NCI-H2081 treated with DMSO at 0.1 percent for 48 hours (cell line): ENCODE measurements at regions not wholly inside any gene's neighbourhood (a gene's known extent, or its start where the extent isn't known, plus 50 kb on each side); places are given as distances from the start of the nearest gene placed in this dataset.
A peak's percentile ranks its signal among the peaks of the same experiment; 100 is the strongest.
"Not testable (repeated sequence)": the region's sequence is repeated elsewhere in the genome, so short reads cannot be mapped to it uniquely, and the experiment has no call there.

Source experiments
- DNase-seq: peaks from one replicate; lab custom pipeline; 2025; lab: John Stamatoyannopoulos, UW

DNA sequence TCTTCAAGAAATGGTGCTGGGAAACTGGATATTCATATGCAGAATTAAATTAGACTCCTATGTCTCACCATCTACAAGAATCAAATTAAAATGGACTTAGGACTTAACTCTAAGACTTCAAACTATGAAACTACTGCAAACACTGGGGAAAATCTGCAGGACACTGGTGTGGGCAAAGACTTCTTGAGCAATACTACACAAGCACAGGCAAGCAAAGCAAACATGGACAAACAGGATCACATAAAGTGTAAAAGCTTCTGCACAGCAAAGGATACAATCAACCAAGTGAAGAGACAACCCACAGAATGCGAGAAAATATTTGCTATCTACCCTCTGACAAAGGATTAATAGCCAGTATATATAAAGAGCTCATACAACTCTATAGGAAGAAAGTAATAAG is 1161.1 kb upstream of the CITED2 start:
- DNase-seq, result no peak

DNA sequence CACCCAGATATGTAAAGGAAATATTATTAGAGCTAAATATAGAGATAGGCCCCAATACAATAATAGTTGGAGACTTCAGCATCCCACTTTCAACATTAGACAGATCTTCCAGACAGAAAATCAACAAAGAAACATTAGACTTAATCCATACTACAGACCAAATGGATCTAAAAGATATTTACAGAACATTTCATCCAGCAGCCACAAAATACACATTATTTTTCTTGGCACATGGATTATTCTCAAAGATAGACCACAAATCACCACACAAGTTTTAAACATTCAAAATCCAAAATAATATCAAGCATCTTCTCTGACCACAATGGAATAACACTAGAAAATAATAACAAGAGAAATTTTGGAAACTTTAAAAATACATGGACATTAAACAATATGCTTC is 1159.1 kb upstream of the CITED2 start:
- no peak for DNase-seq

DNA sequence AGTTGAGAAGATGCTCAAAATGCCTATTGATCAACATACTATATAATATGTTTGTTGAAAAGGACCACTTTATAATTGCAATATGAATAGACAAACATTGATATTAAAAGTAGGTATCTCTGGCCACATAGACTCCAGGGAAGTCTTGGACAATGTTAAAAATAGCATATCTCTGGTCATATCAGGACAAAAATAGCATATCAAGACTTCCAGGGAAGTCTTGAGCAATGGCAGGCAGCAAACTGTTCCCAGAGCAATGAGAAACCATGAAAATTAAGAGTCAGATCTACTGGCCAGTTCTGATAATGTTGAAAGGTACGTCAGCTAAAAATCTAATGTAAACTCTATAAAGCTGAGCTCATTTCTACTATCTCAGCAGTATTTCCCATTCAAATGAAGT is 1130.3 kb upstream of the CITED2 start:
- DNase-seq, result no peak

DNA sequence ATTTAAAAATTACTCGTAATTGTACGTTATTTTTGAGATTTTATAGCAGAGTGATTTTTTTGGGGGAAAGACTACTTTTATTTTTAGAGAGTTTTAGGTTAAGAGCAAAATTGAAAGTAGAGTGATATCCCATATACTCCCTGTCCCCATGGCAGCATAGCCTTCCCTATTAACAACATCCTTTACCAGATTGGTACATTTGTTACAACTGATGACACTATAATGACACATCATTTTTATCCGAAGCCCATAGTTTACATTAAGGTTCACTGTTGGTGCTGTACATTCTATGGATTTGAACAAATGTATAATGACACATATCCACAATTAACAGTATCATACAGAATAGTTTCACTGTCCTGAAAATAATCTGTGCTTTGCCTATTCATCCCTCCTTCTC is 1126.4 kb upstream of the CITED2 start:
- DNase-seq, result no peak

DNA sequence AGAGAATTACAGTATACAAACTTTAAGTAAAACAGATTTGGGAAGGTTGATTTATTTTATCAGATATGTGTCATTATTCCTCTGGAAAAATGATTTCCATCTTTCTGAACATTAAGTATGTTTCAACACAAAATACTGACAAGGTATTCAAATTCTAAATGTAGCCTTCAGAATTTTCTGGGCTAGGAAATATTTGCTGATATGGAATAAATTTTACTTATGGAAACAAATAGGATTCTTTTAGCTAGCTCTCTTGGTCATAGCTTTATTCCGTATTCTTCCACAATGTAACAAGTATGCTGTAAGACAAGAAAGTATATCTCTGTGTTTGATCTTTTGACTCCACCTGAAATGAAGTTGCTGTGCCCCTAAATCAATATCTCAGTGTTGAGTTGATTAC is 1125.2 kb upstream of the CITED2 start:
- no peak for DNase-seq

DNA sequence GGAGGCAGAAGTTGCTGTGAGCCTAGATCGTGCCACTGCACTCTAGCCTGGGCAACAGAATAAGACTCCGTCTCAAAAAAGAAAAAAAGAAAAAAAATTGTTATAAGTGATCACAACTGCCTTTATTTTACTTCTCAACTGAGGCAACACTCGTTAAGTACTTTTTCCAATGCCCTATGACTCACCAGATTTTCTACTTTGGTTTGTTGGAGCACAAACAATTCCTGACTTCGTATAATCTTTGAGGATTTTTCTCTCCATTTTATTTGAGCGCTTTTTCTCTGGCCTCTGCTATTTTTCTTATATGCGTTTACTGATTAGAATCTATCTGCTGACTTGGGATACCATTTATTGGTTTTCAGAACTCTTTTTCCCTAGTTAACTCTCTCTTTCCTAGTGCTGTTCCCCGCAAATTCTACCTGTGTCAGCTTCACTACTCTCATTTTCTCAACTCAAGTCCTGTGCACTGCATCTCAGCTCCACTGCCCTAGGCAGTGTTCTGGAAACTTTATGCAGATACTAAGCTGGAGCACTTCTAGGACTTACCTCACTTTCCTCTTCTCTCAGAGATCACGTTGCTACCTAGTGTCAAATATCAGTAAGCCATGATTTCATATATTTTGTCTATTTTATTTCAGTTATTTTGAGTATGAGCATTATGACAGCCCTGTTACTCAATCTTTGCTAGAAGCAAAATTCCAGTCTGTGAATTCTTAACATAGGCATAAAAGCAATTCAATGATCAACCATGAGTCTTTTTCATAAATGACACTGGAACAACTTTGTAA is 1120.1 kb upstream of the CITED2 start:
- DNase-seq, result no peak

DNA sequence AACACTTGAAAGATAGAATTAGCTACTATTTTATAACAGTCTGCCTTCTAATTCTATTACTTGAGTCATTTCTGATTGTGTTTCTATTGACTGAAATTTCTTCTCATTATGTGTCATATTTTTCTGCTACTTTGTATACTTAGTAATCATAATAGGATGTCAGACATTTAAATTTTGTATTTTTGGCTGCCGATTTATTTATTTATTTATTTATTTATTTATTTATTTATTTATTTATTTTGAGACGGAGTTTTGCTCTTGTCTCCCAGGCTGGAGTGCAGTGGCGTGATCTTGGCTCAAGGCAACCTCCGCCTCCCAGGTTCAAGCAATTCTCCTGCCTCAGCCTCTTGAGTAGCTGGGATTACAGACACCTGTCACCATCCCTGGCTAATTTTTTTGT is 1119.0 kb upstream of the CITED2 start:
- DNase-seq, result not testable (repeated sequence)

DNA sequence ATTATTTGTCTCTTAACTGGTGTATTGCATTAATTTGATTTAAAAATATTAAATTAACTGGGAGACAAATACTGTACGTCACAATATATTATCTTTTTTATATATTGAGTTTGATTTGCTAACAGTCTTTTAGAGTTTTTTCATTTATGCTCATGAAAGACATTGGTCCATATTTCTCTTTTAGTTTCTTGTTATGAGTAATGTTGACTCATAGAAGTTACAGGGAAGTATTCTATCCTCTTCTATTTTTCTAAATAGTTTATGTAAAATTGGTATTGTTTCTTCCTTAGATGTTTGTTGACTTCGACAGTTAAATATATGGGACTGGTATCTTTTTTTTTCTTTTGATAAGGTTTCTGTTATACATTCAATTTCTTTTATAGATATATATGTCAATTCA is 1115.6 kb upstream of the CITED2 start:
- no peak for DNase-seq

DNA sequence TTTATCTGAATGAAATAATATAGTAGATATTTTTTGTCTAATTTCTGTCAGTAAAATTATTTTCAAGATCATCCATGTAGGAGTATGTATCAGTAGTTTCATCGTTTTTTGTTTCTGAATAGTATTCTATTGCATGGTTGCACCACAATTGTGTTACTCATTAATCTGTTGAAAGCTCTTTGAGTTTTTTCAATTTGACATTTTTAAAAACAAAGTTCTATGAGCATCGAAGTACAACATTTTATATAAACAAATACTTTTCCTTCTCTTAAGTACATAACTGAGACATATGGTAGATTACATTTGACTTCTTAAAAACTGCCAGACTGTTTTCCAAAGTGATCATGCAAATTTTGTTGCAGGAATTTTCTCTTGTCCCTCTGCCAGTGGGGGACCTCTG is 1113.1 kb upstream of the CITED2 start:
- no peak for DNase-seq

DNA sequence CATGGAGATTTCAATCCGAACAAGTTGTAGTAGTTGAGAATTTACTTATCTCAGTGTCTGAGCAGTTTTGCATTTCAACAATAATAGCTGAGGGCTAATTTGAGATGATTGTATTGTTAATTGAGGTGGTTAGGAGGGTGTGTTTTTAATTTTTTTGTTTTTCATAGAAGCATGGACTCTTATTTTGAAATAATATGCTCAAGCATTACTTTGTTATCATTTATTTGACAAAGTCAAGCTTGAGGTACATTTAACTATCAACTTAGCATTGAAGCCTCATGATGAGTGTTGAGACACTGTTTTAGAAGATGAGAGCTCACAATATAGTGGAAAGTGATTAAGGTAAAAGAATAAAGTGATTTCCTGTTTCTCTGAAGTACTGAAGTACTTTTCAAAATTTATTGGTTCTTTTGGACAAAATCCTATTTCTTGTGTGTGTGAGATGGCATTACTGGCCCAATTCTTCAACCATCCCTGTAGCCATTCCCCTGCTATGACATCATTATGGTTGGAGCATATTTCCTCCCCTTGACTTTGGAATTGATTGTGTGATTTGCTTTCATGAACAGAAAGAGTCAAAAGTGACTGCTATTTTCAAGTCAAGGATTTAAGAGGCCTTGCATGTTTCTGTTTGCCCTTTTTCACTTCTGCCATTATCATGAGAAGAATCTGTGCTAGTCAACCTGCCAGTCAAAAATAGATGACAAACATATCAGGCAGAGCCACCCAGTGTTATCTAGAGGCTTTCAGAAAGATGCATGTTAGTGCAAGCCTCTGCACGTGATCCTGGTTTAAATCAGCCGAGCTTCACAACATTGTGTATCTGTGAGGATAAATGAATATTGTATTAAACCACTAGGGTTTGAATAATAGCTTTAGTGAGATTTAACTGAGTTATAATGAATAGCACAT is 1112.3 kb upstream of the CITED2 start:
- DNase-seq, result no peak

DNA sequence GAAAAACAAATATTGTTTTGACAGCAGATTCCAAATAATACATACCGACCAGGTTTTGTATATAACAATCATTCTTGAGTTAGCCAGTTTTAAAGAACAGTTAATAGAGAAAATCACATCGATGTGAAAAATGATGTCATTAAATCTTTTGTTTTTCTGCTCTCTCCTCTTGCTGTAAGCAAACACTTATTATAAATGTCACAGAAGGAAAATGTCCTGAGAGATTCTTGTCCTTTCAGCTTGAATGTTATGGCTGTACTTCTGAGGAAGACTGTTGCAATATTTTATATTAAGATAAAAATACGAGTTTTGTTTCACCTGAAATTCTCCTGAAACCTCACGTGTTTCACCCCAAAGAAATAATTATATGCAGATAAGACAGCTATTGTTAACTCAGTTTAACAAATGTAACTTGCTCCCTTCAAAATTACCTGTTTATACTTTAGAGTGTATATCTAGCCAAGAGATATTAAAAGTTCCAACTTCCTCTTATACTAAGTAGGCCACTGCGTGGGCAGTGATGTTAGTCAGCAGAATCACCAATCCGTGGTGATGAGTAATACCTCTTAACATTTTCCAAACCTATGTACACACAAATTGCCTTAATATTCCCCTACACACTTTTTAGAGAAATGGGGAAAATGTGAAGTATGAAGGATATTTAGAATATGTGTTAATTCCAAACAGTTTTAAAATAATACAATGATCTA is 1111.4 kb upstream of the CITED2 start:
- no peak for DNase-seq

DNA sequence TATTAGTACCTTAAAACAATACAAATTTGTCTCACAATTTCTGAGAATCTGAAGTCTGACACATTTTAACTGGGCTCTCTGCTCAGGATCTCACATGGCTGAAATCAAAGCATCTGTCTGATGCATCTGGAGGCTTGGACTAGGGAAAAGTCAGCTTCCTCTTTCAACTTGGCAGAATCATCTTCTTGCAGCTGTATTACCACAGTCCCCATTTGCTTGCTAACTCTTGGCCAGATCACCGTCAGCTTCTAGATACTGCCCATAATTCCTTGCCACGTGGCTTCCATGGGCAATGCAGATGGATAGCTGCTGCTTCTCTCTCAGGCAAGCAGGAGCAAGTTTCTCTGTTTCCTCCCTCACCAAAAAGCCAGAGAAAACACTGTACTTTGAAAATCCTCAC is 1106.4 kb upstream of the CITED2 start:
- no peak for DNase-seq

DNA sequence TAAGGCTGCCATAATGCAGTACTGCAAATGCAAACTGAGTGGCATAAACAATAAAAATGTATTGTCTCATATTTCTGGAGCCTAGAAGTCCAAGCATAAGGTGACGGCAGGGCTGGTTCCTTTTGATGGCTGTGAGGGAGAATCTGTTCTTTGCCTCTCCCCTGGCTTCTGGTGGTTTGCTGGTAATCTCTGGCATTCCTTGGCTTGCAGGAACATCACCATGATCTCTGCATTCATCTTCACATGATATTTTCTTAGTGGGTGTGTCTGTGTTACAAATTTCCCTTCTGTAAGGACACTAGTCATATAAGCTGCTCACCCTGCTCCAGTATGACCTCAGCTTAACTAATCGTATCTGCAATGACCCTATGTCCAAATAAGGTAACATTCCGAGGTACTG is 1104.2 kb upstream of the CITED2 start:
- no peak for DNase-seq

DNA sequence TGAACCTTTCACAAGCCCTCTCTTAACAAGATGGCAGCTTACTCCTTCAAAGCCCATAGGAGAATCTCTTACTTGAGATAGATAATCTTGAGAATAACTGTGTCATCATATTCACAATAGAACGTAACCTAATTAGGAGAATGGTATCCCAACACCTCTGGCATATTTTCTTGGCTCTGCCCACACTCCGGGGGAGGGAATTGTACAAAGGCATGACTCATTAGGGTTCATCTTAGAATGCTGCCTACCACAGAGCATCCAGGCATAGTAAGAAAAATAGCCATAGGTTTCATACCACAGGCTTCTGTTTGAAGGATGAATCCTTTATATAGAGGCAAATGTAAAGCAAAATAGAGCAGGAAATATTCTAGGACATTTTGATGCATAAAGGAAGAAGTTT is 1100.6 kb upstream of the CITED2 start:
- no peak for DNase-seq

DNA sequence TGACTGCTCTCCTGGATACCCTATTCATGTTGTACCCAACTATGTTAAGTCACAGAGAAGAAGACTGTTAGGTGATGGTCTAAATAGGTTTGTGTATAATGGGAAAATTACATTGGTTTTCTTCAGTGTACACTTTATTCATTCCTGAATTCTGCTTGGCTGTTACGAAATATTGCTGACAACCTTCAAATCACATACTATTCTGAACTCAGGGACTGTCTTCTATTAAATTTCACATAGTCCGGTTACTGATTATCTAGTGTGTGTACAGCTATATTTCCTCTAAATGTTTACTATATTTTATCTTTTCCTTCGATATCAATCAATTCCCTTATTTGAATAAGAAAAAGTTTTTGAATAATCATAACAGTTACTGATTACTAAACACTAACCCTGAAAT is 1090.3 kb upstream of the CITED2 start:
- no peak for DNase-seq

DNA sequence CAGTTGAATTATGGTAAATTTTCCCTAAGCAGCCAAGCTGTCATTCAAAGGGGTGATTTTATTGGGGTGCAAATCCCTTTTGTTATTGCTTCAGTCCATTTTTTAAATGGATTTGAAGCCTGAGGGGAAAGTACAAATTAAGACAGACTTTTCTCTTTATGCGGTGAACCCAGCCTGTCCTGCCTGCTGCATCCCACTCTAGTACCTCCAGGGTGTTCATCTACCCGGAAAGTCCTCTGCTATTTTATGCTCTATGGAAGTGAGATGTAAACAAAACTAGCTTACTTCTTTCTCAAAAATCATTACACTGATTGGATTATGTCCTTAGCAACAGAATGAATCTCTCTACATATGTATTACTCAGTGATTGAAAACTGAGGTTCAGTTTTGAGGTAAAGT is 1088.9 kb upstream of the CITED2 start:
- DNase-seq, result no peak

DNA sequence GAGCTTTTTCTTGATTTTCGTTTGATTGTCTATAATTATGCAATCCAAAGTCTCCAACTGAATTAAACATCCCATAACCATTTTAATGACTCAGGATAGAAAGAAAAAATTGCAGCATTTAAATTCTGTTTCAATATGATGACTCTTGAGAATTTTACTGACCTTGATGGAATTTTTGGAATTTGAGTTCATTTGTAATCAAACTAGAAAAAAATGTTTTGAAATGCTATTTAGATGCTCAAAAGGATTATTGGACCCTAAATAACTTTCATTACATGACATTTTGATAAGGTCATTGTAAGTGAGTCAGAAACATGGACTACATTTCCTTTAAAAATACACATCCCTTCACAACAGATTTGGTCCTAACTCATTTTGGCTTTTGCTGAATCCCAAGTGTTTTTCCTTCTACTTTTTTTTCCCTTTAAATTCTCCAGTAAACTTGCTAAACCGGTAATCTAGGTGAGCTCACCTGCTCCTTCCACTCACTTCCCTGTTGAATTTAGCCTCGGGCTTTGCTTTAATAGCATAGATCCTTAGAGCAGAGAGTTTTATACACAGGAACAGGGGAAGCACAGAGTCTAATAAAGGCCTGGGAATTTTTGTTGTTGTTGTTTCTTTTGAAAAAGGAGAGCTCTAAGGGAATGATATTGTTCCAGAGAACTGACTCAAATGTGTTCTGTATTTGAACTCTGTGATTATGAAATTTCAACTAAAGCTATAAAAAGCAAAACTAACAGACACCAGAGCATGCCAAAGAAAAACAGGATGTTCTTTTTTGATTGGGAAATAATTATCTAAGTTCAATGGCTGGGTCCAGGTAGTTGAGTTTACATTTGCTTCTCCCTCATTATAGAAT is 1088.2 kb upstream of the CITED2 start:
- peak; percentile 26 for DNase-seq

DNA sequence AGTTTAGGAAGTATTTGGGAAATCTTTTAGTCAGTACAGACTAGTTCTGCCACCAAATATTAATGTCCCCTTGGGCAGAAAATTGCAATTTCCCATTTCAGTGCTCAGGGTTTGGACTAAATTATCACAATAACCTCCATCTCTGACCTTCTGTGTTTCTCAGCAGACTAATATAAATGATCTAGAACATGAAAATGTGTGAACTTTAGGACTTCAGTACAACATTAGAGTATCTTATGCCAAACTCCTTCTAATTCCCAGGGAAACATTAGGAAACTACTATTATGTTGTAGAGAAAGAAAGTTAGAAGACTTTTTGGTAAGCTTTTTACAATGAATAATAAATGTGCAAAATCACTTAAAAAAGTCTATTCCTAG is 1087.6 kb upstream of the CITED2 start:
- DNase-seq, result no peak

DNA sequence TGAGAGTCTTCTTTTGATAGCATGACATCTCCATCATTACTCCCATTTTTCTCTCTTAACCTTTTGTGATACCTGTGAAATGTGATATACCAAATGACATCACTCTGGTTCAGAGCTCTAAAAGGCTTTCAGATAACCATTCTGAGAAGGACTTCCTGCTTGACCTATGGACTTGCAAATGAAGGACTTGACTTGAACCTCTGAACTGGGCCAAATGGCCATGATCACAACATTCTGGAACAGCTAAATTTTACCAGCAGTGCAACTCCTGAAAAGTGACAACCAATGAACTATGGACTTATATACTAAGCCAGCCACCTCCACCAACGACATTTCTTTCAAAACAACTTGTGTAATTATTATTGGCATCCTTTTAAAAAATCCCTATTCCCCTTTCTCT is 1085.8 kb upstream of the CITED2 start:
- no peak for DNase-seq

DNA sequence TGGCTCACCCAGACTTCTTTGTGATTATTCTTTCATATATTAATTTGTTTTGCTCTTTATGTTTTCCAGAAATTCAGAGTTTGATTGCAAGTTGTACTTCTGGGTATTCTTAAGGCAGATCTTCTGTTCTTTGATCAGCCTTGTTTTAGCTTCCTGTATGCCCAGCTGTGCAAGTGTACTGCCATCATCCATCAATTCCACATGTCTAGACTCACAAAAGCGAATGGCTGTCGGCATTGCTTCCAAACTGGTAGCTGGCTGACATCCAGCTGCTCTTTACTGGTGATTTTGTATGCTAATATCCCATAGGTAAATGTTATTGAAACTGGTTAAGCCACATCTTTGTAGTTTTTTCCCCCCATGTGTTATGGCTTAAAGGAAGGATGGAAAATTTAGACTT is 1084.8 kb upstream of the CITED2 start:
- peak; percentile 62 for DNase-seq

DNA sequence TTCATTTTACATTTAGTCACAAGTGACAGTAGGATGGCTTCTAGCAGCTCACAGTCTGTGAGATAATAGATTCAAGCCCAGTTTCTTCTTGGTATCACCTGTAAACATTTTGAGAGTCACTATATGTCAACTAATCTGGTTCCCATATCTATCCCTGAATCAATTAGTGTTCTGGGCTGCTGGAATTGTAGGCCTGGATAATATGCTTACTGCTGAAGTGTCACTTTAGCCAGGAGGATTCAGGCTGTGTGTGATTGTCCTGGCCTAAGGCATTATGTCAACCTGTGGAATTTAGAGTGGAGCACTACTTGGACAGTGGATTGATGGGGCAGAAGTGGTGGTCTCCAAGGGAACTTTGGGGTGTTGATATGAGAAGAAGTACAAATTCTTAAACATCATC is 1071.8 kb upstream of the CITED2 start:
- no peak for DNase-seq

DNA sequence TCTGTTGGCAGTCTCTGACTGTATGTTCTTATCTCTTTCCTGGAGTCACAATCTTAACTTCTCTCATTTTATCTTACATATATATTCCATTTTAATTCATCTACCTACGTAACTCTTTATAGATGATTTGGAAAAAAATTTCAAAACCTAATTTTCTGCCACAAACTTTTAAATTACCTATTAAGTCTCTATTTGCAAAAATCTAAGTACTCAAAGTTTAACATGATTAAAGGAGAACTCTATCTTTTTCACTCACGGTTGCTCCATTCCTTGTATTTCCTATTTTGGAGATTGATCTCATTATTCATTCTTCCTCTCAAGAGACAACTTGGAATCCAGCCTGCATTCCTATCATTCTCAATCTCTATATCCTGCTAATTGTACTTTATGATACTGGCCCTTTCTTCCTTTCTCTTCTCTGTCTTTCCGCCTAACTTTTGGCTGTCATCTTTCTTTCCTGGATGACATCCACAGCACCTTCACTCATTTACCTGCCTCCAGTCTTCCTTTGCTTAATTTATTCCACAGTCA is 1071.1 kb upstream of the CITED2 start:
- no peak for DNase-seq
